Caco-2 (cell line): ENCODE measurements at regions not wholly inside any gene's neighbourhood (a gene's known extent, or its start where the extent isn't known, plus 50 kb on each side); places are given as distances from the start of the nearest gene placed in this dataset.

Experiments
- BruUV-seq: library from RNA; stranded (reverse); fragments of 400-500 nt; replicated peaks from 2 replicates; lab custom pipeline; 2021; lab: Mats Ljungman, UMichigan
- CTCF ChIA-PET: fragments of 300-600 bp; sonication (Branson Sonifier 250); formaldehyde crosslinking; loops from one replicate; lab custom pipeline; 2022; ENCODE audit warnings: antibody characterized with exemption; lab: Charles Lee
- POLR2A ChIA-PET: fragments of 300-600 bp; sonication (Branson Sonifier 250); formaldehyde crosslinking; loops from one replicate; lab custom pipeline; 2022; ENCODE audit warnings: antibody characterized with exemption; lab: Charles Lee
- DNase-seq, 2 experiments: peaks; one replicate each; pipeline versions ENCODE4 v3.0.0 to v3.0.0-alpha.2; 2020 to 2022
- H3K27me3 ChIP-seq: replicated peaks from 2 replicates; pipeline ENCODE4 v1.6.0; 2011; ENCODE audit warnings: low read length; ENCODE audit not compliant: control insufficient read depth, insufficient read depth
- H3K36me3 ChIP-seq: 2 replicates; pipeline ENCODE4 v1.5.1; 2011; ENCODE audit warnings: low read length; ENCODE audit not compliant: control insufficient read depth, insufficient read depth
- H3K4me1 ChIP-seq: fragments of 250-450 bp; sonication (Bioruptor Pico); 2 replicates; pipeline ENCODE4 v1.5.1; 2020; ENCODE audit warnings: mild to moderate bottlenecking
- H3K4me3 ChIP-seq: 2 replicates; pipeline ENCODE4 v1.5.1; 2011; ENCODE audit warnings: low read depth, mild to moderate bottlenecking, control low read depth, low read length
- H3K9me3 ChIP-seq: fragments of 250-450 bp; sonication (Bioruptor Pico); 2 replicates; pipeline ENCODE4 v1.5.1; 2020; ENCODE audit warnings: mild to moderate bottlenecking, moderate library complexity
- H3K27ac Mint-ChIP-seq: one replicate; pipeline ENCODE4 v1.8.0; 2022; ENCODE audit warnings: mixed read lengths; ENCODE audit not compliant: unreplicated experiment
- H3K27me3 Mint-ChIP-seq: one replicate; pipeline ENCODE4 v1.8.0; 2022; ENCODE audit warnings: mixed read lengths; ENCODE audit not compliant: insufficient read depth, unreplicated experiment
- H3K36me3 Mint-ChIP-seq: one replicate; pipeline ENCODE4 v1.8.0; 2022; ENCODE audit warnings: mild to moderate bottlenecking, mixed read lengths; ENCODE audit not compliant: insufficient read depth, unreplicated experiment
- H3K4me1 Mint-ChIP-seq: one replicate; pipeline ENCODE4 v1.8.0; 2022; ENCODE audit warnings: low read depth, mixed read lengths; ENCODE audit not compliant: unreplicated experiment
- H3K4me3 Mint-ChIP-seq: one replicate; pipeline ENCODE4 v1.8.0; 2022; ENCODE audit warnings: mild to moderate bottlenecking, moderate library complexity, mixed read lengths; ENCODE audit not compliant: unreplicated experiment
- H3K9me3 Mint-ChIP-seq: one replicate; pipeline ENCODE4 v1.8.0; 2022; ENCODE audit warnings: mixed read lengths; ENCODE audit not compliant: unreplicated experiment
- intact Hi-C: fragments of 100-400 bp; cut with micrococcal nuclease; formaldehyde crosslinking; loops from one replicate; pipeline ENCODE4 v1.10.0; 2022; ENCODE audit not compliant: unreplicated experiment
- TF ChIP-seq, protein P1 (sequence below), 2 experiments: fragments of 200-600 bp in 1 of 2; IDR thresholded peaks; 1 replicate in 1 of 2; 2 replicates in 1 of 2; pipeline versions ENCODE4 v1.5.1 to v1.8.0; 2011 to 2022; ENCODE audit warnings: antibody characterized with exemption in 1 of 2, control low read depth in 1 of 2, inconsistent platforms in 1 of 2, low read depth in 1 of 2, low read length in 1 of 2, mild to moderate bottlenecking in 1 of 2, moderate library complexity in 1 of 2; ENCODE audit not compliant: insufficient read depth in 1 of 2, severe bottlenecking in 1 of 2, unreplicated experiment in 1 of 2

DNA sequence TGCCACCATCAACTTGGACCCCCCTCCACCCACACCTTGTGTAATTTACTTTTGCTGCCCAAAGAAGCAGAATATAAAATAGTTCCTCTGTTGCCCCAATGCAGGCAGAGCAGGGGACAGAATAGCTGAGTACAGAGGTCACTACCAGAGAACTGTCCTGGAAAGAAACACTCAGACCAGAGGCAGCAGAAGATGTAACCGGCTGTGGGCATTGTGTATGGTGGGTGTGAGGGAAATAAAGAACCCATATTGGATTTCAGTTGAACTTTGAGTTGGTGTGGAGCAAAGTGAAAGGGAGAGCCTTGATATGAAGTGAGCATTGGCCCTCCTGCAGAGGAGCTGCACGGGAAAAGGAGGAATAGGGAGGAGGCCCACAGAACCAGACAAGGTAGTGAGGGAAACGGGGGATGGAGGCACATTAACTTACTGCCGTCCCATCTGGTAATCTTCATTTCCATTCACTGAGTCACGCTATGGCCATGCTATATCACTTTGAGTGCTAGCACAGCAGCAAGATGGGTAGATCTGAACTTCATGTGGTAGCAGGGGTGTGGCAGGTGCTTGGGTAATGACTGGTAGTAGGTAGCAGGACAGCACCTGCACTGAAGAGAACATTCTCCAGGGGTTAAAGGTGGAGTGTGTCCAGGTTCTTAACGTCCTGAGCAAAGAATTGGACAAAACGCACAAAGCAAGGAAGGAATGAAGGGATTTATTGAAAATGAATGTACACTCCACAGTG lies 56.3 kb upstream of the FBXO28 start:
- H3K27me3 ChIP-seq: no peaks in the 10 kb centered on the region
- intact Hi-C loops: no loop called here
- Mint-ChIP-seq H3K36me3 (no peaks in the 10 kb centered on the region), H3K4me1 (no peaks in the 10 kb centered on the region), H3K4me3 (no peak overlapping the region), H3K9me3 (no peaks in the 10 kb centered on the region), H3K27me3 (no peaks in the 10 kb centered on the region), H3K27ac (no peak overlapping the region)
- CTCF ChIA-PET: no interaction called here
- TF ChIP-seq, protein P1, sequence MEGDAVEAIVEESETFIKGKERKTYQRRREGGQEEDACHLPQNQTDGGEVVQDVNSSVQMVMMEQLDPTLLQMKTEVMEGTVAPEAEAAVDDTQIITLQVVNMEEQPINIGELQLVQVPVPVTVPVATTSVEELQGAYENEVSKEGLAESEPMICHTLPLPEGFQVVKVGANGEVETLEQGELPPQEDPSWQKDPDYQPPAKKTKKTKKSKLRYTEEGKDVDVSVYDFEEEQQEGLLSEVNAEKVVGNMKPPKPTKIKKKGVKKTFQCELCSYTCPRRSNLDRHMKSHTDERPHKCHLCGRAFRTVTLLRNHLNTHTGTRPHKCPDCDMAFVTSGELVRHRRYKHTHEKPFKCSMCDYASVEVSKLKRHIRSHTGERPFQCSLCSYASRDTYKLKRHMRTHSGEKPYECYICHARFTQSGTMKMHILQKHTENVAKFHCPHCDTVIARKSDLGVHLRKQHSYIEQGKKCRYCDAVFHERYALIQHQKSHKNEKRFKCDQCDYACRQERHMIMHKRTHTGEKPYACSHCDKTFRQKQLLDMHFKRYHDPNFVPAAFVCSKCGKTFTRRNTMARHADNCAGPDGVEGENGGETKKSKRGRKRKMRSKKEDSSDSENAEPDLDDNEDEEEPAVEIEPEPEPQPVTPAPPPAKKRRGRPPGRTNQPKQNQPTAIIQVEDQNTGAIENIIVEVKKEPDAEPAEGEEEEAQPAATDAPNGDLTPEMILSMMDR (IDR thresholded peaks at IDR 0.05; ENCODE audit: insufficient read depth in 1 of 2, low read depth in 1 of 2, low read length in 1 of 2, severe bottlenecking in 1 of 2, unreplicated experiment in 1 of 2): no peak
- H3K9me3 ChIP-seq: no peaks in the 10 kb centered on the region; the same call in 1 of the 2 replicates
- no peaks in the 10 kb centered on the region for H3K36me3 ChIP-seq
- H3K4me3 ChIP-seq: no peak overlapping the region
- no peak for DNase-seq
- BruUV-seq: no TSS peak
- H3K4me1 ChIP-seq: no peaks in the 10 kb centered on the region
- POLR2A ChIA-PET: interaction anchor here (0.7 kb wide), 1 partner anchor 13 kb away, joined by 4 read pairs; no protein-coding TSS in a partner anchor

DNA sequence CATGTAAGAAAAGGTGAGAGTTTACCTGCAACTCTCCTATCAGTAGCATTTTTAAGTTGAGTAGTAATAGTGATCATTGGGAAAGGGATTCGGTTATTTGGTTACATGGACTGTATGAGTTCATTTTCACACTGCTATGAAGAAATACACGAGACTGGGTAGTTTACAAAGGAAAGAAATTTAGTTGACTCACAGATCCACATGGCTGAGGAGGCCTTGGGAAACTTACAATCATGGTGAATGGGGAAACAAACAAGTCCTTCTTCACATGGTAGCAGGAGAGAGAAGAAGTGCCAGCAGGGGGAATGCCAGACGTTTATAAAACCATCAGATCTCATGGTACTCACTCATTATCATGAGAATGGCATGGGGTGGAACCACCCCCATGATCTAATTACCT lies 59.3 kb upstream of the FBXO28 start:
- Histone ChIP-seq H3K4me1 (no peaks in the 10 kb centered on the region), H3K9me3 (no peaks in the 10 kb centered on the region; the same call in 1 of the 2 replicates), H3K36me3 (no peaks in the 10 kb centered on the region), H3K4me3 (no peak overlapping the region), H3K27me3 (no peaks in the 10 kb centered on the region)
- no peaks in the 10 kb centered on the region for H3K36me3 Mint-ChIP-seq
- H3K27ac Mint-ChIP-seq: no peak overlapping the region
- intact Hi-C loops: no loop called here
- no peak for DNase-seq
- no peak overlapping the region for H3K4me3 Mint-ChIP-seq
- no peaks in the 10 kb centered on the region for H3K9me3 Mint-ChIP-seq
- TF ChIP-seq, protein P1 (IDR thresholded peaks at IDR 0.05; ENCODE audit: insufficient read depth in 1 of 2, low read depth in 1 of 2, low read length in 1 of 2, severe bottlenecking in 1 of 2, unreplicated experiment in 1 of 2): no peak
- CTCF ChIA-PET: no interaction called here
- H3K4me1 Mint-ChIP-seq: no peaks in the 10 kb centered on the region
- POLR2A ChIA-PET: no interaction called here
- BruUV-seq: no TSS peak
- H3K27me3 Mint-ChIP-seq: no peaks in the 10 kb centered on the region

DNA sequence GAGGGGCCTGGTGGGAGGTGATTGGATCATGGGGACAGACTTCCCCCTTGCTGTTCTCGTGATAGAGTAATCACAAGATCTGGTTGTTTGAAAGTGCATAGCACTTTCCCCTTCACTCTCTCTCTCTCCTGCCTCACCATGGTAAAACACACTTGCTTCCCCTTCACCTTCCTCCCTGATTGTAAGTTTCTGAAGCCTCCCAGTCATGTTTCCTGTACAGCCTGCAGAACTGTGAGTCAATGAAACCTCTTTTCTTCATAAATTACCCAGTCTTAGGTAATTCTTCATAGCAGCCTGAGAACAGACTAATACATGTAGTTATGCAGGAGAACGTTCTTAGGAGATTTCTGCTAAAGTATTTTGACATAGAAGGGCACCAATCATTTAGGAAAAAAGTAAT lies 59.9 kb upstream of the FBXO28 start:
- H3K27me3 ChIP-seq: no peaks in the 10 kb centered on the region
- no peak overlapping the region for H3K4me3 Mint-ChIP-seq
- no peaks in the 10 kb centered on the region for H3K36me3 ChIP-seq
- H3K27me3 Mint-ChIP-seq: no peaks in the 10 kb centered on the region
- H3K4me1 Mint-ChIP-seq: no peaks in the 10 kb centered on the region
- DNase-seq: no peak
- TF ChIP-seq, protein P1 (IDR thresholded peaks at IDR 0.05; ENCODE audit: insufficient read depth in 1 of 2, low read depth in 1 of 2, low read length in 1 of 2, severe bottlenecking in 1 of 2, unreplicated experiment in 1 of 2): no peak
- no peak overlapping the region for H3K4me3 ChIP-seq
- no peaks in the 10 kb centered on the region for H3K9me3 Mint-ChIP-seq
- ChIA-PET POLR2A (no interaction called here), CTCF (no interaction called here)
- H3K27ac Mint-ChIP-seq: no peak overlapping the region
- no peaks in the 10 kb centered on the region for H3K36me3 Mint-ChIP-seq
- H3K4me1 ChIP-seq: no peaks in the 10 kb centered on the region
- no peaks in the 10 kb centered on the region; the same call in 1 of the 2 replicates for H3K9me3 ChIP-seq
- intact Hi-C loops: no loop called here
- no TSS peak for BruUV-seq
